HG03135 (cell line): ENCODE measurements at regions not wholly inside any gene's neighbourhood (a gene's known extent, or its start where the extent isn't known, plus 50 kb on each side); places are given as distances from the start of the nearest gene placed in this dataset.

Experiments
- ATAC-seq: cut with Tn5 transposase; IDR thresholded peaks from one replicate; pipeline ENCODE4 v1.9.1; 2021; ENCODE audit warnings: mild to moderate bottlenecking, moderate library complexity; ENCODE audit not compliant: unreplicated experiment

DNA sequence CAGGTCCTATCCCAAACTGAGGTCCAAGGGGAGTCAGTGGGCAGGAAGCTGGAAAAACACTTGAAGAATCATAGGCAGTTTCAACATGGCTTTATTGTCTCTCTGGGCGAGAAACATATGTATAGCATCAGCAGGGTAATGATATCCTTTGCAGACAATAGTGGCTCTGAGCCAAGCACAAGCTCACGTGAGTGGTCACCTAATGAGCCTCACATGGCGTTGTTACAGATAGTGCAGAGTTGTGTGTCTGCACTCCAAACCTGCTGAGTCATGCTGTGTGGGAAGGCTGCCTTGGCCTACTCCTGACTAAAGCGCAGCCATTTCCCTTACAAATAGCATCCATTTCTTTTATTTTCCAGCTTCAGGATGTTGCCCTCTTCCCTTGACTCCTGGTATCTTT is 105.2 kb upstream of the SYT1 start:
- ATAC-seq: no peak

DNA sequence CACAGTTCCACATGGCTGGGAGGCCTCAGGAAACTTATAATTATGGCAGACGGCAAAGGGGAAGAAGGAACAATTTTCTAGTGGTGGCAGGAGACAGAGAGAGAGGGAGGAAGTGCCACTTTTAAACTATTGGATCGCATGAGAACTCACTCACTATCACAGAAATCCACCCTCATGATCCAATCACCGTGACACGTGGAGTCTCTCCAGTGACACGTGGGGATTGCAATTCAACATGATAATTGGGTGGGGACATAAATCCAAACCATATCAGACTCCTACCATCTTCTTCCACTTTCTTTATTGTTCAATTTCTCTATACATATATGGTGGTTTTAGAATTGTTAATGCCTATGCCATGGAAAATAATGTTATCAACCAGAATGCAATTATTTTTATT is 103.7 kb upstream of the SYT1 start:
- ATAC-seq: no peak

DNA sequence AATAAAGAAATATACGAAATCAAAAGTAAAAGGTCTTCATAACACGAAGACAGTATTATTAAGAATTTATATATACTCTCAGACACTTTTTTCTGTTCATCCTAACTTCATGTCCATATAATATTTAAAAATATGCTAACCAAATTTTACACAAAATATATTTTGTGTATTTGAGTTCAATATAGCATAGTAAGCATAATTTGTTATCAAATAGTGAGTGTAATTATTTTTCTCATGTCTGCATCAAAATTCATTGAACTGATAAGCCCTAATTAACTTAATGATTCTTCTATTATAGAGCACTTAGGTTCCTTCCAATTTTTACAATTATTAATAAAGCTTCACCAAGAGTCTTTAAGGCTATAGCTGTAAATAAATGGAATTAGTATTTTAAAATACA is 99.7 kb upstream of the SYT1 start:
- ATAC-seq: no peak

DNA sequence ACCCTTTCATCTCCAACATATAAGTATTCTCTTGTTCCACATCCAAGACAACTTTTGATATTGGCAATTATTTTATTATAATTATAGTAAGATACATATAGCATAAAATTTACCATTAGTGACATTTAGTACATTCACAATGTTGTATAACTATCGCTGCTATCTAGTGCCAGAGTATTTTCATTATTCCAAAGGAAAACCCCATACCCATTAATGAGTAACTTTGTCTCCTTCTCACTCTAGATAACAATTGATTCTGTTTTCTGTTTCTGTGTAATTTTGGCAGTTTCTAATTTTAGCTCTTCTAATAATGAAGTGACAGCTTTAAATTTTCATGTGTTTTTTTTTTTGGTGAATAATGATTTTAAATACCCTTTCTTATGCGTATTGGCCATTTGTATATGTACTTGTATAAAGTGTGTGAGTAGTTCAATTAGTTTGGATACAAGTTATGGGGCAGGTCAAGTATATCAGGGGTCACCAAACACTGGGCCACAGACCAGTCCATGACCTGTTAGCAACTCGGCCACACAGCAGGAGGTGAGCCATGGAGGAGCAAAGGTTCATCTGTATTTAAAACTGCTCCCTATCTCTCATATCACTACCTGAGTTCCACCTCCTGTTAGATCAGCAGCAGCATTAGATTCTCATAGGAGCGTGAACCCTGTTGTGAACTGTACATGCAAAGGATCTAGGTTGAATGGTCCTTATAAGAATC is 97.2 kb upstream of the SYT1 start:
- ATAC-seq: no peak

DNA sequence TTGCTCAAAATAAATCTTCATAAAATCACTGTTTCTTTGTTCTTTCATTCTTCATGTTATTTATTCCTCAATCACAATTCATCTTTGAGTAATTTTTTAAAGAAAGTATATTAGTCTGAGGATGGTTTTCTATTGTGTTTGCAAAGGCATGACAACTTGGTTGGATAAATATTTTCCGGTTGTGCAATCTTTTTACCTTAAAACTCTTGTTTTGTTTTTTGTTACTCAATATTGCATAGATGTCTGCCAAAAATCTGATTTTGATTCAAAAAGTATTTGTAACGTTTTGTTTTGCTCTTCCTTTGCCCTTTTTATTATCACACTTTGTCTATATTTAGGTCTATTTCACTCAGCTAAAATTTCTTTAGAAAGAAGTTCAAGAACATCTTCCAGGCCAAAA is 86.2 kb upstream of the SYT1 start:
- no peak for ATAC-seq

DNA sequence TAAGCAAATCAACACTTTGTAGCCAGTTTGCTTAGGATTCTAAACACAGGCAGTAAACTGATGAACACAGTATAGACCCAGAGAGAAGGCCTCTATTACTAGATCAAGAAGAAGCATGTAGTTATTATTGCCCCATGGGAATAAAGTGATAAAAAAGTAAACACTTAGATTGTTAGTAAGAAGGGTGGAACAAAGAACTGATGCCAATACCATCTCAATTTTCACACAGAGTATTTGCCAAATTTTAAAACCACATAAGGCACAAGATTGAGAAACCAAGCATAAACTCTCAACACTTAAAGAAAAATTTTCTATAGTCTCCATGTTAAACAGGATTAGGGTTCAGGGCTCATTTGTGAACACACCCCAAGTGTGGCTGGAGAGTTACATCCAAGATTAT is 77.0 kb upstream of the SYT1 start:
- no peak for ATAC-seq

DNA sequence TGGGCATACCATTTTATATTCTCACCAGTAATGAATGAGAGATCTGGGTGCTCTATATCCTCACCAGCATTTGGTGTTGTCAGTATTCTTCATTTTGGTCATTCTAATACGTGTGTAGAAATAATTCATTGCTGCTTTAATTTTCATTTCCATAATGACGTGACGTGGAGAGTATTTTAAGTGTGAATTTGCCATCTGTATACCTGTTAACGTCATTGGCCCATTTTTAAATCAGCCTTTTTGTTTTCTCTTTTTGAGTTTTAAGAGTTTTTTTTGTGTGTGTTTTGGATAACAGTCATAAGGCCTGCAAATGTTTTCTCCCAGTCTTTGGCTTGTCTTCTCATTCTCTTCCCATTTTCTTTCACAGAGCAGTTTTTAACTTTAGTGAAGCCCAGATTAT is 74.4 kb upstream of the SYT1 start:
- no peak for ATAC-seq

DNA sequence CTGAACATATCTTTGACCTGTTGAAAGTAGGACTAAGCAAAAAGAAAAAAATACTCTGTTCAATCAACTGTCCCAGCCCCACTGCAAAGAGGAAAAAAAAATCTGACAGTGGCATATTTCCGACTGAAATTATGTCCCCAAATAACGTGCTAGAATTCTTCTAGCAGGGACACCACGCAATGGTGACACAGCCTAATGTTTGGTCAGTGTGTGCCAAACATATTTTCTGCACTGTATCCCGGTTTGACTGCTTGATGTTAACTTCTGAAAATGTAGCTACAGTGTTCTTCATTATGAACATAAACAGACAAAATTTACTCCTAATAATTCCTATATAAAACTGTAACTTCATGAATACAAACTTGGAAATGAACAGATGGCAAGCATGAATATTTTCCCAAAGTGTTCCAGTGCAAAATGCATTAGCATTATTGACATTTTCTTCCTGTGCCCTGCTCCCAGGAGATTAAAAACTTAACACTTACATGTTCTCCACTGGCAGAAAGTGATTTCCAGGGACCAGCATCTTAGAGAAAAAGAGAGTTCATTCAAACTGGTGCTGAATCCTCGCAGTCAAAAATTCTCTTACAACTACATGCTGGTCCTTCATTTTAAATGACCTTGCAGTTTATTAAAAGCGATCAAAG is 72.4 kb upstream of the SYT1 start:
- no peak for ATAC-seq

DNA sequence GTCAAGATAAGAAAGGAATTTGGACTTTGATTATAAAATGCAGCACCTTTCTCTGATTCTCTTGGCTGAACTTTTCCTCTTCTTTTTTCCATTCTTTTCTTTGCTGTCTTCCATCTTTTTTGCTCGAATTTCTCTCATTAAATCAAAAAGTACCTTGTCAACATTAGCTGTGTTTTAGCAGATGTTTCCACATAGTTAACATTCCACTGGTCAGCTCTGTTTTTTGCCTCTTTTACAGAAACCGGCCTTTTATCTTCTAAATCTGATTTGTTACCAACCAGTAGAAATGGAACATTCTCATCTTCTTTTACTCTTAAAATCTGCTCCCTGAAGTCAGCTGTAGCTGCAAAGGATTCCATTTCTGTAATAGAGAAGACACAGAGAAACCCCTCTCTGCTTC is 71.1 kb upstream of the SYT1 start:
- no peak for ATAC-seq

DNA sequence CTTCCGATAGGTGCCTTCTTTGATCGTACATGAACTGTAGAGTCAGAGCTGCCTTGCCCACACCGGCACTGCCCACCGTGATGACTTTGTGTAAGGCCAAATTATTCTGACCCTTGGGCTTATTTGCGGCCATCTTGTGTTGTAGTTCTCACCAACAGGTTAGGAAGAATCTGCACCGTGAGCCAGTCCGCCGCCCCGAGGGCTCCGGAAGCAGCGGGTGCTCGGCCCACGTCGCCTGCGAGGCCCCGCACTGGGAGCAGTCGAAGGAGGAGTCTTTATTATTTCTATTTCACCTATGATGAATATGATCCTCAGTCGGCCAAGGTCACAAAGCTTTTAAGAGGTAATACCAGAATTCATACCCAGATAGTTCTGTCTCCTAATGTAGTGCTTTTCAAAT is 70.6 kb upstream of the SYT1 start:
- no peak for ATAC-seq

DNA sequence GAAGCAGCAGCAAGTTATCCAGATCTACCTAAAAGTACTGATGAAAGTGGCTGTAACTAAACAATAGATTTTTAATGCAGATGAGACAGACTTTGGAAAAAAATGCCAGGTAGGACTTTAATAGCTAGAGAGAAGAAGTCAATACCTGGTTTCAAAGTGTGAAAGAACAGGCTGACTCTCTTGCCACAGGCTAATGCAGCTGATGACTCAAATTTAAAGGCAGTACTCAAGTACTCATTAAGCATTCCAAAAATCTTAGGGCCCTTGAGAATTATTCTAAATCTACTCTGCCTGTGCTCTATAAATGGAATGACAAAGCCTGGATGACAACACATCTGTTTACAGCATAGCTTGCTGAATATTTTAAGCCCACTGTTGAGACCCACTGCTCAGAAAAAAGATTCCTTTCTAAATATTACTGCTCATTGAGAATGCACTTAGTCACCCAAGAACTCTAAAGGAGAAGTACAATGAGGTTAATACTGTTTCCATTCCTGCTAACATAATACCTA is 68.6 kb upstream of the SYT1 start:
- ATAC-seq: no peak

DNA sequence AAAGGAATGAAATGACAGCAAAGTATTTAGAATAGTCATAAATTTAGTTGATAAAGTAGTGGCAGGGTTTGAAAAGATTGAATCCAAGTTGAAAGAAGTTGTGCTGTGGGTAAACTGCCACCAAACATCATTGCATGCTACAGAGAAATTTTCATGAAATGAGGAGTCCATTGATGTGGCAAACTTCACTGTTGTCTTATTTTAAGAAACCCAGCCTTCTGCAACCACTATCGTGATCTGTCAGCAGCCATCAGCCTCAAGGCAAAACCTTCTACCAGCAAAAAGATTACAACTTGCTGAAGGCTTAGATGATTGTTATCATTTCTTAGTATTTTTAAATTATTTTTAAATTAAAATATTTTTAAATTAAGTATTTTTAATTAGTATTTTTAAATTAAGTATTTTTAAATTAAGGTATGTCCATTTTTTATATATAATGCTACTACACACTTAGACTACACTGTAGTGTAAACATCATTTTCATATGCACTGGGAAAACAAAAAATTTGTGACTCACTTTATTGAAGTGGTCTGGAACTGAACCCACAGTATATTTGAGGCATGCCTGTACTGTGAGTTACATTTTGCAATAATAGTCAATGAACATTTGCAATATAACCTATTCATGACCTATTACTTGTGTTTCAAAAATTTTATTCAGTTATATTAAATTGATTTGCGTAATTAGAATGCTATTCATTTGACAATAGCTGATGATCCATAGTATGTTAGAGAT is 67.2 kb upstream of the SYT1 start:
- ATAC-seq: no peak

DNA sequence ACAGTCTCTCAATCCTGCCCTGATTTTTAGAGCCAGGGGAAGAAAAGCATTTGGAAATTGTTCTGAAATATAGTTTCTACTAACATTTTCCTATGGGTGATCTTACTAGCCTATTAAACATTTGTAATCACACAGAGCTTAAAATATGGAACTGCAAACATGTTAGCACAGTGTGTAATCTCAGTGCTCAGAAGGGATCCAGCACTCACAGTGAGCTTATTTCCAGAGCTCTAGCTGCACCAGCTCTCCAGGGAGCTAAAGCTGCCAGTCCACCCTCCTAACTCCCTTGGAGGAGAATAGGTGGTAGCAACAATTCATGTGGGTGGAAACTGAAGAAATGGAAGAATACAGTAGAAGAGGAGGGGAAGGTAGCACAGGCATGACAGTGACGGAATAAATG is 64.9 kb upstream of the SYT1 start:
- no peak for ATAC-seq

DNA sequence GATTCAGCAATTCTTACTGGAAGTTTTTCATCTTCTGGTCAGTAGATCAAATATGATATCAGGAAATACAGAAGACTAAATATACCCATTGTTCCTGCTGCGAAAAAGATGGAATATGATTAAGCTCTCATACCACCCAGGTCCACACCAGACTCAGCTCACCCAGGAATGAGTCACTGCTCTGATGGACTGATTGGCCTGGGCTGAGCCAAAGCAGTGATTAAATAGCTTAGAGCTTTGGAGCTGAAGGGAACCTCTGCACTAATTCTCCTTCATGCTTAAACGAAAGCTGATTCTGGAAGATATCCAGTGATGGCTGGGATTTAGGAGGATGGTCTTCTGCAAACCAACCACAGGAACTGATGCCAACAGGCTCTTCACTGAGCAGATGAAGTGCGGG is 62.0 kb upstream of the SYT1 start:
- no peak for ATAC-seq

DNA sequence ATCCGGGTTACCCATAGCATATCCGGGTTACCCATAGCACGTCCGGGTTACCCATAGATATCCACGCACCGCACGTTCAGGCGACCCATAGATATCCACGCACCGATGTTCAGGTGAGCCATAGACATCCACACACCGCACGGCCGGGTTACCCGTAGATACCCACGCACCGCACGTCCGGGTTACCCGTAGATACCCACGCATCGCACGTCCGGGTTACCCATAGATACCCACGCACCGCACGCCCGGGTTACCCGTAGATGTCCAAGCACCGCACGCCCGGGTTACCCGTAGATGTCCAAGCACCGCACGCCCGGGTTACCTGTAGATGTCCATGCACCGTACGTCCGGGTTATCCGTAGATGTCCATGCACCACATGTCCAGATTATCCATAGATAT is 60.3 kb upstream of the SYT1 start:
- no peak for ATAC-seq
